ENCODE measurements at regions not wholly inside any gene's neighbourhood (a gene's known extent, or its start where the extent isn't known, plus 50 kb on each side); places are given as distances from the start of the nearest gene placed in this dataset.

- no peak for DNase-seq (ENCODE audit: low spot score)
Measured at GRCh38 chr6:78390066-78390465, 477.3 kb upstream of the IRAK1BP1 start.

- DNase-seq (ENCODE audit: low spot score), result no peak
Measured at GRCh38 chr6:78397499-78397898, 469.9 kb upstream of the IRAK1BP1 start.

- DNase-seq (ENCODE audit: low spot score), result no peak
Measured at GRCh38 chr6:78398292-78398691, 469.1 kb upstream of the IRAK1BP1 start.

GRCh38 chr6:78400076-78400475 lies 467.3 kb upstream of the IRAK1BP1 start:
- no peak for DNase-seq (ENCODE audit: low spot score)

GRCh38 chr6:78427386-78427785 lies 440.0 kb upstream of the IRAK1BP1 start:
- DNase-seq (ENCODE audit: low spot score), result no peak

GRCh38 chr6:78430521-78430920 lies 436.8 kb upstream of the IRAK1BP1 start:
- no peak for DNase-seq (ENCODE audit: low spot score)

GRCh38 chr6:78435671-78436070 lies 431.7 kb upstream of the IRAK1BP1 start:
- no peak for DNase-seq (ENCODE audit: low spot score)

- peak; percentile 27 for DNase-seq (ENCODE audit: low spot score)
Measured at GRCh38 chr6:78436335-78436734, 431.0 kb upstream of the IRAK1BP1 start.

GRCh38 chr6:78438135-78438534 lies 429.2 kb upstream of the IRAK1BP1 start:
- DNase-seq (ENCODE audit: low spot score), result no peak

GRCh38 chr6:78460711-78461110 lies 406.6 kb upstream of the IRAK1BP1 start:
- no peak for DNase-seq (ENCODE audit: low spot score)

- DNase-seq (ENCODE audit: low spot score), result no peak
Measured at GRCh38 chr6:78462728-78463127, 404.6 kb upstream of the IRAK1BP1 start.

- no peak for DNase-seq (ENCODE audit: low spot score)
Measured at GRCh38 chr6:78465059-78465634, 402.2 kb upstream of the IRAK1BP1 start.

GRCh38 chr6:78476561-78476960 lies 390.8 kb upstream of the IRAK1BP1 start:
- DNase-seq (ENCODE audit: low spot score), result no peak

- no peak for DNase-seq (ENCODE audit: low spot score)
Measured at GRCh38 chr6:78482801-78483552, 384.4 kb upstream of the IRAK1BP1 start.

- DNase-seq (ENCODE audit: low spot score), result peak; percentile 29
Measured at GRCh38 chr6:78483553-78484197, 383.7 kb upstream of the IRAK1BP1 start.

GRCh38 chr6:78484198-78485064 lies 382.9 kb upstream of the IRAK1BP1 start:
- no peak for DNase-seq (ENCODE audit: low spot score)

- DNase-seq (ENCODE audit: low spot score), result peak; percentile 52
Measured at GRCh38 chr6:78487401-78487800, 379.9 kb upstream of the IRAK1BP1 start.

- no peak for DNase-seq (ENCODE audit: low spot score)
Measured at GRCh38 chr6:78489874-78490273, 377.5 kb upstream of the IRAK1BP1 start.

- peak; percentile 22 for DNase-seq (ENCODE audit: low spot score)
Measured at GRCh38 chr6:78492351-78493017, 374.9 kb upstream of the IRAK1BP1 start.

- DNase-seq (ENCODE audit: low spot score), result no peak
Measured at GRCh38 chr6:78500299-78501089, 366.9 kb upstream of the IRAK1BP1 start.

GRCh38 chr6:78502386-78502887 lies 364.9 kb upstream of the IRAK1BP1 start:
- DNase-seq (ENCODE audit: low spot score), result no peak

All from GM03348 (cell line).